Mucosa of descending colon (tissue), 3 donors: ENCODE measurements at regions not wholly inside any gene's neighbourhood (a gene's known extent, or its start where the extent isn't known, plus 50 kb on each side); places are given as distances from the start of the nearest gene placed in this dataset.

Source experiments
- ATAC-seq: fragments of 200-7000 bp; cut with Tn5 transposase; one replicate; pipeline ENCODE4 v1.9.1; 2020; ENCODE audit warnings: mild to moderate bottlenecking, moderate library complexity
- DNase-seq, 3 donors: peaks; one replicate each; pipeline ENCODE4 v3.0.0-alpha.2; 2020
- H3K36me3 ChIP-seq: fragments of 200-600 bp; one replicate; pipeline ENCODE4 v1.8.0; 2021; ENCODE audit warnings: low read depth, mild to moderate bottlenecking
- H3K4me1 ChIP-seq: fragments of 200-600 bp; one replicate; pipeline ENCODE4 v1.8.0; 2021; ENCODE audit warnings: low read depth, mild to moderate bottlenecking
- H3K4me3 ChIP-seq: fragments of 200-600 bp; one replicate; pipeline ENCODE4 v1.8.0; 2021; ENCODE audit warnings: mild to moderate bottlenecking
- H3K9me3 ChIP-seq: fragments of 200-600 bp; one replicate; pipeline ENCODE4 v1.8.0; 2021; ENCODE audit warnings: mild to moderate bottlenecking
- CTCF ChIP-seq: fragments of 200-600 bp; IDR thresholded peaks from one replicate; pipeline ENCODE4 v1.8.0; 2022; ENCODE audit warnings: antibody characterized with exemption, mild to moderate bottlenecking
- intact Hi-C, 2 donors: fragments of 100-400 bp; cut with DNase I in 1 of 2; cut with micrococcal nuclease in 1 of 2; formaldehyde crosslinking; loops; one replicate each; pipeline versions ENCODE4 v1.11.0 to v1.11.1; 2022; cut with DNase I, micrococcal nuclease
- donor health status: DM: no; HTN: no; CAD: no; lungs with moderate emphysema.
- donor health status: DM: no; HTN: no; CAD: no.
- donor health status: DM: no; HTN: yes; CAD: no.

- no peak overlapping the region for H3K4me3 ChIP-seq
- DNase-seq, result no peak
These were observed 366.9 kb upstream of the SLC14A2 start for GRCh38 chr18:45248240-45248903.

GRCh38 chr18:45249246-45249661, 366.0 kb upstream of the SLC14A2 start:
- H3K4me3 ChIP-seq, result no peak overlapping the region
- ATAC-seq (no peak), DNase-seq (no peak)
- no peak for TF ChIP-seq CTCF
- intact Hi-C loops, result no loop called here
- no peaks in the 10 kb centered on the region for H3K9me3 ChIP-seq
- H3K36me3 ChIP-seq, result no peaks in the 10 kb centered on the region
- no peaks in the 10 kb centered on the region for H3K4me1 ChIP-seq

More at GRCh38 chr18:45248240-45248903, 366.9 kb upstream of the SLC14A2 start:
- peak; percentile 26 for ATAC-seq
- TF ChIP-seq CTCF, result no peak
- intact Hi-C loops, result no loop called here
- H3K9me3 ChIP-seq, result no peaks in the 10 kb centered on the region
- no peaks in the 10 kb centered on the region for H3K36me3 ChIP-seq
- no peaks in the 10 kb centered on the region for H3K4me1 ChIP-seq

GRCh38 chr18:45250479-45250878, 364.8 kb upstream of the SLC14A2 start:
- TF ChIP-seq CTCF, result no peak
- H3K4me1 ChIP-seq, result no peaks in the 10 kb centered on the region
- ATAC-seq (no peak), DNase-seq (no peak)
- intact Hi-C loops, result no loop called here
- no peaks in the 10 kb centered on the region for H3K9me3 ChIP-seq
- H3K36me3 ChIP-seq, result no peaks in the 10 kb centered on the region
- no peak overlapping the region for H3K4me3 ChIP-seq

- intact Hi-C loops, result no loop called here
- no peak for TF ChIP-seq CTCF
These were observed 364.0 kb upstream of the SLC14A2 start for GRCh38 chr18:45251236-45251635.

GRCh38 chr18:45252474-45252873, 362.8 kb upstream of the SLC14A2 start:
- no peaks in the 10 kb centered on the region for H3K36me3 ChIP-seq
- no peak for DNase-seq
- ATAC-seq, result no peak
- no peak for TF ChIP-seq CTCF
- intact Hi-C loops, result no loop called here
- H3K9me3 ChIP-seq, result no peaks in the 10 kb centered on the region
- H3K4me3 ChIP-seq, result no peak overlapping the region
- H3K4me1 ChIP-seq, result no peaks in the 10 kb centered on the region

More at GRCh38 chr18:45251236-45251635, 364.0 kb upstream of the SLC14A2 start:
- Histone ChIP-seq H3K4me3 (no peak overlapping the region), H3K4me1 (no peaks in the 10 kb centered on the region), H3K36me3 (no peaks in the 10 kb centered on the region), H3K9me3 (no peaks in the 10 kb centered on the region)
- DNase-seq, result no peak
- no peak for ATAC-seq
